AG04450 (cell line): ENCODE measurements at regions not wholly inside any gene's neighbourhood (a gene's known extent, or its start where the extent isn't known, plus 50 kb on each side); places are given as distances from the start of the nearest gene placed in this dataset.
"Not testable (repeated sequence)": the region's sequence is repeated elsewhere in the genome, so short reads cannot be mapped to it uniquely, and the experiment has no call there.

Experiments used
- CTCF ChIA-PET: fragments of 300-600, 350-600 bp; formaldehyde crosslinking; extraction: SDS; loops from one replicate; lab custom pipeline; 2022; ENCODE audit warnings: antibody characterized with exemption, inconsistent platforms; lab: Charles Lee
- POLR2A ChIA-PET: fragments of 350-600 bp; formaldehyde crosslinking; extraction: SDS; loops from one replicate; lab custom pipeline; 2021; ENCODE audit warnings: antibody characterized with exemption, inconsistent platforms; lab: Yijun Ruan, JAX
- DNase-seq: peaks from one replicate; pipeline ENCODE4 v3.0.0-alpha.2; 2011; ENCODE audit warnings: low read depth, low spot score
- H3K27ac ChIP-seq: one replicate; pipeline ENCODE4 v1.5.1; 2012; ENCODE audit warnings: low read depth, low read length, control low read depth
- H3K27me3 ChIP-seq: one replicate; pipeline ENCODE4 v1.6.0; 2012; ENCODE audit warnings: low read length; ENCODE audit not compliant: control insufficient read depth, insufficient read depth
- H3K4me3 ChIP-seq: 2 replicates; pipeline ENCODE4 v1.5.1; 2011; ENCODE audit warnings: mild to moderate bottlenecking, low read depth, low read length, control low read depth
- H3K9me3 ChIP-seq: 2 replicates; pipeline ENCODE4 v1.5.1; 2012; ENCODE audit warnings: low read length; ENCODE audit not compliant: control insufficient read depth, insufficient read depth
- TF ChIP-seq, protein P1 (sequence below): IDR thresholded peaks from 2 replicates; pipeline ENCODE4 v1.5.1; 2011; ENCODE audit warnings: low read depth, low read length, control low read depth, inconsistent platforms

DNA sequence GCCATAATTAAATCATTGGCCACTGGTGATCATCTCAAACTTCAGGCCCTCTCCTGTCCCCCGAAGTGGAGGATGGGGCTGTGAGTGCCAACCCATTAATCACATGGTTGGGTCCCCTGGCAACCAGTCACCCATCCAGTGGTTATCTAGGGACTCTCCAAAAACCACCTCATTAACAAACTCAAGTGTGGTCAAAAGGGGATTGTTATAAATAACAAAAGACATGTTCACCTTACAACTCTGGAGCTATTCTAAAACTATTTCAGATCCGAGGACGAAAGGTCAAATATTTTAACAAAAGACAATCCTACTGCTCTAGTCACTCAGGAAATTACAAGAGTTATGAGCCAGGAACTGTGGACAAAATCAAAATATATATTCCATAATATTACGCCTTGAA, 60.0 kb upstream of the PRNP start:
- ChIA-PET CTCF (no interaction called here), POLR2A (no interaction called here)
- H3K27me3 ChIP-seq: peaks cover 5% of the 10 kb centered on the region
- peaks cover 7% of the 10 kb centered on the region for H3K9me3 ChIP-seq
- no peak overlapping the region for H3K4me3 ChIP-seq
- H3K27ac ChIP-seq: no peak overlapping the region
- TF ChIP-seq, protein P1, sequence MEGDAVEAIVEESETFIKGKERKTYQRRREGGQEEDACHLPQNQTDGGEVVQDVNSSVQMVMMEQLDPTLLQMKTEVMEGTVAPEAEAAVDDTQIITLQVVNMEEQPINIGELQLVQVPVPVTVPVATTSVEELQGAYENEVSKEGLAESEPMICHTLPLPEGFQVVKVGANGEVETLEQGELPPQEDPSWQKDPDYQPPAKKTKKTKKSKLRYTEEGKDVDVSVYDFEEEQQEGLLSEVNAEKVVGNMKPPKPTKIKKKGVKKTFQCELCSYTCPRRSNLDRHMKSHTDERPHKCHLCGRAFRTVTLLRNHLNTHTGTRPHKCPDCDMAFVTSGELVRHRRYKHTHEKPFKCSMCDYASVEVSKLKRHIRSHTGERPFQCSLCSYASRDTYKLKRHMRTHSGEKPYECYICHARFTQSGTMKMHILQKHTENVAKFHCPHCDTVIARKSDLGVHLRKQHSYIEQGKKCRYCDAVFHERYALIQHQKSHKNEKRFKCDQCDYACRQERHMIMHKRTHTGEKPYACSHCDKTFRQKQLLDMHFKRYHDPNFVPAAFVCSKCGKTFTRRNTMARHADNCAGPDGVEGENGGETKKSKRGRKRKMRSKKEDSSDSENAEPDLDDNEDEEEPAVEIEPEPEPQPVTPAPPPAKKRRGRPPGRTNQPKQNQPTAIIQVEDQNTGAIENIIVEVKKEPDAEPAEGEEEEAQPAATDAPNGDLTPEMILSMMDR: no peak
- DNase-seq: no peak

DNA sequence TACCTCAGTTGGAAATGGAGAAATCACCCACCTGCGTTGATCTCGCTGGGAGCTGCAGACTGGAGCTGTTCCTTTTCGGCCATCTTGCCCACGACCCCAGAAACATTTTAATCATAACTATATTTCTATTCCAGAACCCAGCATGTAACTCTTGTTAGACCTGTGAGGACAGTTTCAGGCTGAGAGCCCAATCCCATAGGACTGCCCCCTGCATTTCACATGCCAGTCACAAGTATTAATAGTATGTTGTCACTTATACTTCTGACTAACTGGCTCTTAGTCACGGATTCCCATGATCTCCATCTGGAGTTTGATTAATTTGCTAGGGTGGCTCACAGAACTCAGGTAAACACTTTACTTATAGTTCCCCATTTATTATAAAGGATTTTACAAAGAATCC, 60.6 kb upstream of the PRNP start:
- TF ChIP-seq, protein P1: no peak
- DNase-seq: no peak
- POLR2A ChIA-PET: interaction anchor here (0.6 kb wide), 1 partner anchor 337 kb away, joined by 3 read pairs; no protein-coding TSS in a partner anchor
- Histone ChIP-seq H3K9me3 (peaks cover 7% of the 10 kb centered on the region), H3K27me3 (peaks cover 5% of the 10 kb centered on the region), H3K27ac (no peak overlapping the region), H3K4me3 (no peak overlapping the region)
- CTCF ChIA-PET: no interaction called here

DNA sequence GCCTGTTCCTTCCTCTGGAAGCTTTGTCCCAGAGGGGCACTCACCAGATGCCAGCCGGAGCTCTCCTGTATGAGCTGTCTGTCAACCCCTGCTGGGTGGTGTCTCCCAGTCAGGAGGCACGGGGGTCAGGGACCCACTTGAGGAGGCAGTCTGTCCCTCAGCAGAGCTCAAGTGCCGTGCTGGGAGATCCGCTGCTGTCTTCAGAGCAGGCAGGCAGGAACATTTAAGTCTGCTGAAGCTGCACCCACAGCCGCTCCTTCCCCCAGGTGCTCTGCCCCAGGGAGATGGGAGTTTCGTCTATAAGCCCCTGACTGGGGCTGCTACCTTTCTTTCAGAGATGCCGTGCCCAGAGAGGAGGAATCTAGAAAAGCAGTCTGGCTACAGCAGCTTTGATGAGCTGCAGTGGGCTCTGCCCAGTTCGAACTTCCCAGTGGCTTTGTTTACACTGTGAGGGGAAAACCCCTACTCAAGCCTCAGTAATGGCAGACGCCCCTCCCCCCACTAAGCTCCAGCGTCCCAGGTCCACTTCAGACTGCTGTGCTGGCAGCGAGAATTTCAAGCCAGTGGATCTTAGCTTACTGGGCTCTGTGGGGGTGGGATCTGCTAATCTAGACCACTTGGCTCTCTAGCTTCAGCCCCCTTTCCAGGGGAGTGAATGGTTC, 61.5 kb upstream of the PRNP start:
- H3K27ac ChIP-seq, H3K4me3 ChIP-seq, CTCF ChIA-PET, DNase-seq, H3K9me3 ChIP-seq, H3K27me3 ChIP-seq: not testable (repeated sequence)
- POLR2A ChIA-PET: interaction anchor here (0.6 kb wide), 1 partner anchor 337 kb away, joined by 3 read pairs; no protein-coding TSS in a partner anchor

DNA sequence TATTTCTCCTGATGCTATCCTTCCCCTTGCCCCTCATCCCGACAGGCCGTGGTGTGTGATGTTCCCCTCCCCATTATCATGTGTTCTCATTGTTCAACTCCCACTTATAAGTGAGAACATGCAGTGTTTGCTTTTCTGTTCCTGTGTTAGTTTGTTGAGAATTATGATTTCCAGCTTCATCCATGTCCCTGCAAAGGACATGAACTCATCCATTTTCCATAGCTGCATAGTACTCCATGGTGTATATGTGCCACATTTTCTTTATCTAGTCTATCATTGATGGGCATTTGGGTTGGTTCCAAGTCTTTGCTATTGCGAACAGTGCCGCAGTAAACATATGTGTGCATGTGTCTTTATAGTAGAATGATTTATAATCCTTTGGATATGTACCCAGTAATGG, 67.1 kb upstream of the PRNP start:
- H3K27ac ChIP-seq, H3K9me3 ChIP-seq, POLR2A ChIA-PET, DNase-seq, H3K4me3 ChIP-seq, CTCF ChIA-PET: not testable (repeated sequence)
- peaks cover 10% of the 10 kb centered on the region for H3K27me3 ChIP-seq

DNA sequence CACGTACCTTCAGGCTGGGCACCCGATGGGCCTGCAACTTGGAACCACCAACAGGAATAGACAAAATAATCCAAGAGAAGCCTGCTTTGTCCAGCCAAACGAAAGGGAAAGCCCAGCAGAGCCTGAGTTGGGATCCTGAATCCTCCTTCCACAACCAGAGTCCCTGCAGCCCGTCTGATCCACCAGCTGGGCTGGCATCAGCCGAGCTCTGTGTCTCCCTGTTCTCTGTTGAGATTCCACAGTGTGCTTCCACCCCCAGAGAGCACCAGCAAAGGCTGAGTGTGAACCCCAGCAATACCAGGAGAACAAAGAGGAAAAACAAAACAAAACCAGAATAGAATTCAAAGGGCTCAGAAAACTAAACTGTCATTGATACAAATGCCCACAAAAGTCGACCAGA, 68.8 kb upstream of the PRNP start:
- Histone ChIP-seq H3K27ac (no peak overlapping the region), H3K27me3 (peaks cover 5% of the 10 kb centered on the region), H3K9me3 (no peaks in the 10 kb centered on the region), H3K4me3 (no peak overlapping the region)
- TF ChIP-seq, protein P1: no peak
- ChIA-PET POLR2A (no interaction called here), CTCF (no interaction called here)
- no peak for DNase-seq

DNA sequence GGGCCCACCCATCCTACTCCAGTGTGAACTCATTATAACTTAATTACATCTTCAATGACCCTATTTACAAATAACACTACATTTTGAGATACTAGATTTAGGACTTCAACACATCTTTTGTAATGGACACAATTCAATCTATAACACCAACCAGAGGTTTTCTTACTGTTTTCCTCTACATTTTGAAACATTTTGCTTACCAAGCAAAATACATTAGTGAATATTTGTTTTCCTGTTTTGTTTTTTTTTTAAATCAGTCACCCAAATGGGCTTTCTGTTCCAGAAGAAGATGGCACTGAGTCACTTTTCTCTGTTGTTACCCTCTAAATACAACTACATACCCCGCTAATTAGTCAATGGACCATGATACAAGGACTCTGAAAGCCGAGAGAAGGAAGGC, 69.2 kb upstream of the PRNP start:
- no peak for DNase-seq
- POLR2A ChIA-PET: no interaction called here
- Histone ChIP-seq H3K27ac (no peak overlapping the region), H3K9me3 (no peaks in the 10 kb centered on the region), H3K4me3 (no peak overlapping the region), H3K27me3 (peaks cover 5% of the 10 kb centered on the region)
- TF ChIP-seq, protein P1: no peak
- CTCF ChIA-PET: no interaction called here
